Activated naive CD4-positive, alpha-beta T cell treated with anti-CD3 and anti-CD28 coated beads for 36 hours (primary cell): ENCODE measurements at regions not wholly inside any gene's neighbourhood (a gene's known extent, or its start where the extent isn't known, plus 50 kb on each side); places are given as distances from the start of the nearest gene placed in this dataset.

Experiments used
- CTCF ChIA-PET: fragments of 350-600 bp; sonication (Branson Sonifier 250); formaldehyde crosslinking; loops from one replicate; lab custom pipeline; 2021; ENCODE audit warnings: antibody characterized with exemption; lab: Charles Lee
- DNase-seq: peaks from one replicate; pipeline ENCODE4 v3.0.0-alpha.2; 2020
- H3K27ac Mint-ChIP-seq: one replicate; pipeline ENCODE4 v1.8.0; 2021; ENCODE audit warnings: mild to moderate bottlenecking, mixed read lengths
- H3K27me3 Mint-ChIP-seq: one replicate; pipeline ENCODE4 v1.8.0; 2021; ENCODE audit warnings: low read depth, mixed read lengths
- H3K36me3 Mint-ChIP-seq: one replicate; pipeline ENCODE4 v1.8.0; 2021; ENCODE audit warnings: low read depth, mixed read lengths
- H3K4me1 Mint-ChIP-seq: one replicate; pipeline ENCODE4 v1.8.0; 2021; ENCODE audit warnings: low read depth, mixed read lengths
- H3K4me3 Mint-ChIP-seq: one replicate; pipeline ENCODE4 v1.8.0; 2021; ENCODE audit warnings: mild to moderate bottlenecking, moderate library complexity, mixed read lengths
- H3K9me3 Mint-ChIP-seq: one replicate; pipeline ENCODE4 v1.8.0; 2021; ENCODE audit warnings: mixed read lengths
- intact Hi-C: fragments of 100-400 bp; cut with micrococcal nuclease; formaldehyde crosslinking; loops from one replicate; pipeline ENCODE4 v1.15.1; 2023

- peaks cover 2% of the 10 kb centered on the region for H3K9me3 Mint-ChIP-seq
Measured at GRCh38 chr13:111394211-111394922, 73.9 kb downstream of the TEX29 start.

GRCh38 chr13:111395511-111396393 is 75.3 kb downstream of the TEX29 start:
- Mint-ChIP-seq H3K9me3 (peaks cover 2% of the 10 kb centered on the region), H3K36me3 (no peaks in the 10 kb centered on the region), H3K4me1 (no peaks in the 10 kb centered on the region), H3K27me3 (no peaks in the 10 kb centered on the region), H3K27ac (no peak overlapping the region), H3K4me3 (no peak overlapping the region)
- intact Hi-C loops = no loop called here
- CTCF ChIA-PET = no interaction called here
- DNase-seq = no peak

More at GRCh38 chr13:111394211-111394922, 73.9 kb downstream of the TEX29 start:
- H3K36me3 Mint-ChIP-seq = no peaks in the 10 kb centered on the region
- H3K4me3 Mint-ChIP-seq = no peak overlapping the region
- no peak overlapping the region for H3K27ac Mint-ChIP-seq
- peaks cover 4% of the 10 kb centered on the region for H3K4me1 Mint-ChIP-seq
- H3K27me3 Mint-ChIP-seq = no peaks in the 10 kb centered on the region
- no peak for DNase-seq
- CTCF ChIA-PET = interaction anchor here (0.8 kb wide), 1 partner anchor 35 kb away, joined by 3 read pairs; no protein-coding TSS in a partner anchor
- intact Hi-C loops = no loop called here

GRCh38 chr13:111396457-111396856 is 76.0 kb downstream of the TEX29 start:
- intact Hi-C loops = no loop called here
- no peaks in the 10 kb centered on the region for H3K4me1 Mint-ChIP-seq
- no peak overlapping the region for H3K4me3 Mint-ChIP-seq
- no peaks in the 10 kb centered on the region for H3K36me3 Mint-ChIP-seq
- no peaks in the 10 kb centered on the region for H3K27me3 Mint-ChIP-seq
- no peak overlapping the region for H3K27ac Mint-ChIP-seq
- CTCF ChIA-PET = no interaction called here
- H3K9me3 Mint-ChIP-seq = peaks cover 2% of the 10 kb centered on the region
- no peak for DNase-seq

GRCh38 chr13:111397202-111397880 is 76.9 kb downstream of the TEX29 start:
- Mint-ChIP-seq H3K4me3 (no peak overlapping the region), H3K9me3 (peaks cover 2% of the 10 kb centered on the region), H3K36me3 (no peaks in the 10 kb centered on the region), H3K27ac (no peak overlapping the region), H3K27me3 (no peaks in the 10 kb centered on the region), H3K4me1 (no peaks in the 10 kb centered on the region)
- intact Hi-C loops = no loop called here
- CTCF ChIA-PET = no interaction called here
- DNase-seq = no peak

- intact Hi-C loops = no loop called here
- Mint-ChIP-seq H3K9me3 (peaks cover 2% of the 10 kb centered on the region), H3K27ac (no peak overlapping the region), H3K4me1 (no peaks in the 10 kb centered on the region), H3K36me3 (no peaks in the 10 kb centered on the region), H3K4me3 (no peak overlapping the region), H3K27me3 (no peaks in the 10 kb centered on the region)
- CTCF ChIA-PET = no interaction called here
- DNase-seq = no peak
Measured at GRCh38 chr13:111398196-111398595, 77.8 kb downstream of the TEX29 start.

- Mint-ChIP-seq H3K27me3 (no peaks in the 10 kb centered on the region), H3K27ac (no peak overlapping the region), H3K36me3 (no peaks in the 10 kb centered on the region), H3K9me3 (peaks cover 2% of the 10 kb centered on the region), H3K4me3 (no peak overlapping the region), H3K4me1 (no peaks in the 10 kb centered on the region)
- intact Hi-C loops = no loop called here
- DNase-seq = no peak
- CTCF ChIA-PET = no interaction called here
Measured at GRCh38 chr13:111398715-111399299, 78.4 kb downstream of the TEX29 start.

- intact Hi-C loops = no loop called here
- H3K4me3 Mint-ChIP-seq = no peak overlapping the region
- H3K9me3 Mint-ChIP-seq = peaks cover 2% of the 10 kb centered on the region
- CTCF ChIA-PET = no interaction called here
- no peaks in the 10 kb centered on the region for H3K27me3 Mint-ChIP-seq
- no peak overlapping the region for H3K27ac Mint-ChIP-seq
- H3K36me3 Mint-ChIP-seq = no peaks in the 10 kb centered on the region
- H3K4me1 Mint-ChIP-seq = no peaks in the 10 kb centered on the region
- no peak for DNase-seq
Measured at GRCh38 chr13:111399334-111399733, 78.9 kb downstream of the TEX29 start.

- no peak overlapping the region for H3K4me3 Mint-ChIP-seq
- H3K4me1 Mint-ChIP-seq = no peaks in the 10 kb centered on the region
- DNase-seq = no peak
- intact Hi-C loops = loop anchor here (5.0 kb wide), 1 partner anchor 178 kb away; no protein-coding TSS in a partner anchor
- peaks cover 2% of the 10 kb centered on the region for H3K9me3 Mint-ChIP-seq
- no peaks in the 10 kb centered on the region for H3K27me3 Mint-ChIP-seq
- H3K36me3 Mint-ChIP-seq = no peaks in the 10 kb centered on the region
- no peak overlapping the region for H3K27ac Mint-ChIP-seq
- CTCF ChIA-PET = no interaction called here
Measured at GRCh38 chr13:111399776-111400538, 79.5 kb downstream of the TEX29 start.

- CTCF ChIA-PET = no interaction called here
- no peak for DNase-seq
- H3K4me3 Mint-ChIP-seq = no peak overlapping the region
Measured at GRCh38 chr13:111401151-111401550, 80.7 kb downstream of the TEX29 start.

GRCh38 chr13:111401755-111402154 is 81.3 kb downstream of the TEX29 start:
- no peaks in the 10 kb centered on the region for H3K36me3 Mint-ChIP-seq
- intact Hi-C loops = loop anchor here (5.0 kb wide), 1 partner anchor 179 kb away; no protein-coding TSS in a partner anchor
- CTCF ChIA-PET = interaction anchor here (0.7 kb wide), 1 partner anchor 32 kb away, joined by 3 read pairs; no protein-coding TSS in a partner anchor
- H3K9me3 Mint-ChIP-seq = no peaks in the 10 kb centered on the region
- H3K4me3 Mint-ChIP-seq = no peak overlapping the region
- no peak for DNase-seq
- no peak overlapping the region for H3K27ac Mint-ChIP-seq
- H3K27me3 Mint-ChIP-seq = no peaks in the 10 kb centered on the region
- no peaks in the 10 kb centered on the region for H3K4me1 Mint-ChIP-seq

More at GRCh38 chr13:111401151-111401550, 80.7 kb downstream of the TEX29 start:
- Mint-ChIP-seq H3K27me3 (no peaks in the 10 kb centered on the region), H3K27ac (no peak overlapping the region), H3K4me1 (no peaks in the 10 kb centered on the region), H3K36me3 (no peaks in the 10 kb centered on the region), H3K9me3 (no peaks in the 10 kb centered on the region)
- intact Hi-C loops = loop anchor here (5.0 kb wide), 1 partner anchor 179 kb away; no protein-coding TSS in a partner anchor

GRCh38 chr13:111402441-111402840 is 82.0 kb downstream of the TEX29 start:
- Mint-ChIP-seq H3K27me3 (no peaks in the 10 kb centered on the region), H3K27ac (no peak overlapping the region), H3K36me3 (no peaks in the 10 kb centered on the region), H3K4me1 (no peaks in the 10 kb centered on the region), H3K4me3 (no peak overlapping the region), H3K9me3 (no peaks in the 10 kb centered on the region)
- no peak for DNase-seq
- CTCF ChIA-PET = interaction anchor here (0.7 kb wide), 1 partner anchor 31 kb away, joined by 3 read pairs; no protein-coding TSS in a partner anchor
- intact Hi-C loops = loop anchor here (5.0 kb wide), 1 partner anchor 180 kb away; no protein-coding TSS in a partner anchor
